DMS114 treated with DMSO at 0.1 percent for 48 hours (cell line): ENCODE measurements at regions not wholly inside any gene's neighbourhood (a gene's known extent, or its start where the extent isn't known, plus 50 kb on each side); places are given as distances from the start of the nearest gene placed in this dataset.

Experiments used
- DNase-seq: peaks from one replicate; lab custom pipeline; 2025; ENCODE audit not compliant: unreplicated experiment; lab: John Stamatoyannopoulos, UW

GRCh38 chr3:102142379-102143060, 292.3 kb upstream of the ZPLD1 start:
- no peak for DNase-seq

GRCh38 chr3:102143536-102143935, 291.3 kb upstream of the ZPLD1 start:
- no peak for DNase-seq

- no peak for DNase-seq
These were observed 290.8 kb upstream of the ZPLD1 start for GRCh38 chr3:102144063-102144462.

DNA sequence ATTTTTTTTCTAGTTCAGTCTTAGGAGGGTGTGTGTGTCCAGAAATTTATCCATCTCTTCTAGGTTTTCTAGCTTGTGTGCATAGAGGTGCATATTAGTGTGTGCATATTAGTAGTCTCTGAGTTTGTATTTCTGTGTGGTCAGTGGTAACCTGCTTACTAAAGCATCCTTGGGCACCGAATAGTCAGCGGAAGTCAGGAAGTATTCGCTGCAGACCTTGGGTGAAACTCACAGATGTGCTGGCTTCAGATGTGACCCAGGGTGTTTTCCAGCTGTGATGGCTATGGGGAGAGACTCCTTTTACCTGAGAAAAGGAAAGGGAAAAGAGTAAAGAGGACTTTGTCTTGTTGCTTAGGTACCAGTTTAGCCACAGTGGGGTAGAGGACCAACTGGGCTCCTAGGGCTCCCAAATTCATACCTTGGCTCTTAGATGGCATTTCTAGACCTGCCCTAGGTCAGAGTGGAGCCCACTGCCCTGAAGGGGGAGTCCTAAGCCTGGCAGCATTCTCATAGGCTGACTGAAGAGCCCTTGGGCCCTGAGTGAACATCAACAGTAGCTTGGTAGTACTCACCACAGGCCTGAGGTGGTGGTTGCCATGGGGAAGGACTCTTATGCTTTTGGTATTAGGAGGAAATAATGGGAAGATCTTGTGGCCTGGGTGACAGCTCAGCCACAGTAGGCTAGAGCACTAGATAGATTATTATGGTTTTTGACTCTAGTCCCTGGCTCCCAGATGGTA, 286.0 kb upstream of the ZPLD1 start:
- DNase-seq = no peak

DNA sequence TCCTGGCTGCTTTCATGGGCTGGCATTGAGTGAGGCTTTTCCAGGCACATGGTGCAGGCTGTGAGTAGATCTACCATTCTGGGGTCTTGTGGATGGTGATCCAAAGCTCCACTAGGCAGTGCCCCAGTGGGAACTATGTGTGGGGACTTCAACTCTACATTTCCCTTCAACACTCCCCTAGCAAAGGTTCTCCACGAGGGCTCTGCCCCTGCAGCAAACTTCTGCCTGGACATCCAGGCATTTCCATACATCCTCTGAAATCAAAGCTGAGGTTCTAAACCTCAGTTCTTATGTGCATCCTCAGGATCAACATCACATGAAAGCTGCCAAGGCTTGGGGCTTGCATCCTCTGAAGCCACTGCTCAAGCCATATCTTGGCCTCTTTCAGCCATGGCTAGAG, 282.9 kb upstream of the ZPLD1 start:
- no peak for DNase-seq

DNA sequence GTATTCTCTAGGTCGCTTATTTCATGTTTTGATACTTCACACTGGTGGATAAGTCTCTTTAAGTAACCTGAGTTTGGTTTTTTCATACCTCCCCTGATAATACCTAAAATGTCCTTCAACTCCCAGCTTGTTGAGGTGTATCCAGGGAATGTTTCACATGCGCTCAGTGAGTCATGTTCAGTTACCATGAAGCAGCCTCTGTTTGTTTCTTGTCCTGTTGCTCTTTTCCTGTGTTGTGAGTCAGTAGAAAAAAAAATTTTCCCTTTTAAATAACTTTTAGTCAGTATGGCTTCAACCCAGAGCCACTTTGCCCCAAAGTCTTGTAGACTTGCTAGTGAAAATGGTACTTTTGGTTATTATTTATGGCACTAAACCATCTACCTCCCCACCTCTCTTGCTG, 278.4 kb upstream of the ZPLD1 start:
- DNase-seq = no peak

DNA sequence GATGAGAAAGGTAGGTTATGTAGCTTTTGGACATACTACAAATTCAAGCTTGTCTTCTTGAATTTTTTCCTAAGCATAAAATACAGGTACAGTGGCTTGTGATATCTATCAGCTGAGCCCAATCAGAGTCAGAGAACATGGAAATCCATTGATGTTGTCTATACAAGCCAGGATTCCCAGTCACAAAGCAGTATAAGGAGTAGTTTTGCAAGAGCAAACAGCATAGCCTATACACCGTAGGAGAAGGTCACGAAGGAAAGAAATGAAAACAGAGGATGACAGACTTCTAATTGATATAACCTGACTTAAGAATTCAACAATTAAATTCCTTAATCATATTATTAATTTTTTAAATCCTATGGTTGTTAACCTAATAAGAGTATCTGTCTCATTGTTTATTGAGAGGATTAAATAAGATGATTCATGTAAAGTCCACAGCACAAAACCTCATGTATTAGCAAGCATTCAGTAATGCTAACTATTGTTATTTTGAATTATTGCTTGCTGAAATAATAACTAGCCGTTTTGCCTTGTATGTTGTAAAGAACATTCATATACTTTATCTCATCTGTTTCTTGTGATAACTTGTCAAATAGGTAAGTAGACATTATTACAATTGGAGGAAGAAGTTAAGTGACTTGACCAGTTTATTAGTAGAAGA, 276.6 kb upstream of the ZPLD1 start:
- no peak for DNase-seq

DNA sequence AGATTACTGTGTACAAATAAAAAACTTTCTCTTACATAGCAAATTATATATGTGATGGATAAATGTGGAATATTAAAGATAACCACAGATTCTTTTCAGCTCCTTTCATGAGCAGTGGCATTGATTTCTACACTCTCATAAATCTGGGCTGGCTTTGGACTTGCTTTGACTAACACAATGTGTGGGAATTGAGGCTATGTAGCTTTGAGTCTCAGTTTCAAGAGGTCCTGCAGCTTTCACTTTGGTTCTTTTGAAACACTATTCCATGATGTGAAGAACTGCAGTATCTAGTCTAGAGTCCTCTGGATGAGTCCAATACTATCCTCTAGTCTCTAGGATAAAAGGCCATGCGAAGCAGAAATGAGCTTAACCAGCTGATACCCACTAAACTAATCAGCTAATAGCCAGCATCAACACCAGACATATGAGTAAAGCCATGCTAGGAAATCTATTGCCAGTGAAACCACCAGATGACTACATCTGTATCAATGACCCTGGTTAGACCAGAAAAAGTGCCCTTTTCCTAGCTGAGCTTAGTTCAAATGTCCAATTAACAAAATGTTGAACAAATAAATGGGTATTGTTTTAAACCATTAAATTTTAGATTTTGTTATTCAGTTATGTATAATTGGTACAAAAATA, 274.9 kb upstream of the ZPLD1 start:
- DNase-seq = no peak

GRCh38 chr3:102161384-102162006, 273.3 kb upstream of the ZPLD1 start:
- no peak for DNase-seq

GRCh38 chr3:102162251-102162650, 272.6 kb upstream of the ZPLD1 start:
- no peak for DNase-seq

GRCh38 chr3:102163039-102163817, 271.6 kb upstream of the ZPLD1 start:
- no peak for DNase-seq

GRCh38 chr3:102163818-102164154, 271.0 kb upstream of the ZPLD1 start:
- no peak for DNase-seq

DNA sequence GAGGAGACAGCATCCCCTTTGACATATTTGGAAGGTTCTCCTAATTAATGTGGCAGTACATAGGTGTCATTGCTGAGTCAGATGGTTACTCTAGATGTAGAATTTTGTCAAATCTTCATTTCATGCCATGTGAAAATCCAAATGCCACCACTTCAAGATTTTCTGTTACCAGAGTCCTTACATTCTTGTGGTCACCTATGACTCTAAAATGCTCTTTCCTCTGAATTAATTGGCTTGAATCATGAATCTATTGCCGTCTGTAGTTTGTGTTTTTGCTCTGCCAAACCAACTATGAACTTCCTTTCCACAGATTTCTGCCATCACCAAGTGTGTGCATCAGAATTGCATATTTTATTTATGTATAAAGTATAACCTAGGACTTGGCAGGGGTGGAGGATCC, 269.4 kb upstream of the ZPLD1 start:
- no peak for DNase-seq

DNA sequence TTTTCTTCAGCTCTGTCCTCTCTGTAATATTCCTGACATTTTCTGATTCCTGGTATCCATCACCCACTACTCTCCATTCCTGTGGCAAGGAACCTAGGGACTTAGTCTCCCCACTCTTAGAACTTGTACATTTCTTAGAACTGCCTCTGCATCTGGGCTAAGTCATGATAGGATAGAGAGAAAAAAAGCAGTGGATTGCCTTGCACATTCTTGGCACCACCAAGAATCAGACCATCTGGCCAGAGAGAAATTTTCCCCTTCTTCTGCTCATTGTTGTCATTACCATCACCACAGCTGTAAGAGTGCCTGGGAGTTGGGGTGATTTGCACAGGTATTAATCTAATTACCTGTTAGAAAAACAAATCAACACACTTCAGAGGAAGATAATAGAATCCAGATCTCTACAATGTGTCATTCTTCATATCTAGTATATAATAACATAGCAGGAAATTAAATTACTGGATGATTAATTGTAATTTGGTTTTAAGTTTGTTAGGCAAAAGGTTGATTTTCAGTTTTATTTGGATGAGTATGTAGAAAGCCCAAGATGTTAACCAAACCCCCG, 264.8 kb upstream of the ZPLD1 start:
- no peak for DNase-seq

GRCh38 chr3:102170545-102170944, 264.3 kb upstream of the ZPLD1 start:
- no peak for DNase-seq

- DNase-seq = no peak
These were observed 260.5 kb upstream of the ZPLD1 start for GRCh38 chr3:102174312-102174712.

DNA sequence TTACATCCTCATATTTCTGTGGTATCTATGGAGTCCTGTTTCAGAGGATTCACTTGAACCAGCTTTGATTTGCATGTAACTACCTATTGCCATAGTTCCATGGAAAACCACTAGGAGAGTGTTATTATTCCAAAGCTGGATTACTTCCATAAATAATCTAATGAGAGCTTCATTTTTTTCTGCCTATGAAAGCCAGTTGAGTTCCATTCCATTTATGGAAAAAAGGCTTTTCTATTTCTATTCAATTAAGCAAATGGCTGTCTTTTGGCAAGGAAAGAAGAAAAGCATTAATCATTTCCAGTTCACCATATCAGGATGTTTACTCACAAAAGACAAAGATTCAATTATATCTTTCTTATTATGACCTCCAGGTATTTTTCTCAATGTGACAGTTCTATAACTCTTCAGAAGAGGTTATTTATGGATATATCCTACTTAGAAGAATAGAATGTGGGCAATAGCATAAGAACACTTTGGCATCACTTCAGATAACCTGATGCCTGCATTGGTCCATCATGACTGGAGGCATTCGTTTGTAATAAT, 259.9 kb upstream of the ZPLD1 start:
- DNase-seq = no peak

DNA sequence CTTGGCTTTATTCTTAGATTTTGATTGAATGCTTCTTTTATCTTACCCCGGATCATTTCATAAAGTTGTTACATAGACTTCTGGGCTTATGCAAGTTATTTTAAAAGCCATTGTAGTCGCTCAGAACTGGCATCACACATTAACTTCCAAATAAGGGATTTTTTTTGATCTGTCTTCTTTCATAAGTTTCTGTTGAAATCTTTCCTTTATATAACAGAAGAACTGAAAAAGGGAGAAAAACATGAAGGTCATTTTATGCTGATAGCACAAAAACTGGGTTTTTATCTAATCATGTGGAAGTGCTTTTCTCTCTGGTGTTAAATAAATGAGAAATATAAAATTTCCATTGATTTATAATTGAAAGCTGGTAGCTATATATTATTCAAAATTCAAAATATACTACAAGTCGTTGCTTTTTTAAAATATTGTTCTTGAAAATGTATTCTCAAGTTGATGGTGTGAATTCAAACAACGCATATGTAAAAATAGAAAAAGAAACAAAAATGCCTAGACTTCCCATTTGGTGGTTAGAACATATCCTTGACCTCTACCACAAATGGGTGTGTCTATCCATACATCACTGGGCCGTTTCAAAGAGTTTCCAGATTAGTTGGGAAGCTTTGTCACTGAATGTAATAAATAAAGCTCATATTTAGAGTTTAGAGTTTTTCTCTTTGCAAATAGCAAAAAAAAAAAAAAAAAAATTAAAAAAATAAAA, 258.3 kb upstream of the ZPLD1 start:
- DNase-seq = no peak

DNA sequence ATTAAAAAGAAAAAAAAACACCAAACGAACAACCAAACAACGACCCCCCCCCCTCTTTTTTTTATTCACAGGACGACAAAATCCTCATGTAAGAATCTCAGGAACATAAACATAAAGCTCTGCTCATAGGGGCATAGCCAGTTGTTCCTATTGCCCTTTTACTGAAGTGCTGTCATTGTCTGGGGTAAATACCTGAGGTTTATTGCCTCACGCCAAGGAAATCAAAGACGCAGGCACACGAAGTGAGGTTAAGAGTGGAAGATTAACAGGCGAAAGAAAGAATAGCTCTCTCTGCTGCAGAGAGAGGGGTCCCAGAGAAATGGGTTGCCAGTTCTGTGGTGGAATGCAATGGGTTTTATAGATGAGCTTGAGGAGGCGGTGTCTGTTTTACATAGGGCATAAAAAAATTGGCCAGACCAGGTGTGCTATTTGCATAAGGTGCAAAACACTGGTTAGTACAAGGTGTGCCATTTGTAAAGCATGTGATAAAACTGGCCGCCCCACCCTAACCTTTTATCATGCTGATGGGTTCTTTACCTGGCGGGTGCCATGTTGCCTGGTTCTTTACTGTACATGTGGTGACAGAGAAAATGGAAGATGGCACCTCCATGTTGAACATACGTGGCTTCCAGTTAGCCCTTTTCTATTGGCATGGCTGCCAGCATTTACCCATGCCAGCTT, 257.6 kb upstream of the ZPLD1 start:
- DNase-seq = no peak
